IPS-NIHi7 (cell line): ENCODE measurements at regions not wholly inside any gene's neighbourhood (a gene's known extent, or its start where the extent isn't known, plus 50 kb on each side); places are given as distances from the start of the nearest gene placed in this dataset.
A peak's percentile ranks its signal among the peaks of the same experiment; 100 is the strongest.
"Not testable (repeated sequence)": the region's sequence is repeated elsewhere in the genome, so short reads cannot be mapped to it uniquely, and the experiment has no call there.

Experiments used
- DNase-seq: peaks from one replicate; pipeline ENCODE4 v3.0.0; 2012; ENCODE audit warnings: mixed read lengths; ENCODE audit errors: extremely low spot score

DNA sequence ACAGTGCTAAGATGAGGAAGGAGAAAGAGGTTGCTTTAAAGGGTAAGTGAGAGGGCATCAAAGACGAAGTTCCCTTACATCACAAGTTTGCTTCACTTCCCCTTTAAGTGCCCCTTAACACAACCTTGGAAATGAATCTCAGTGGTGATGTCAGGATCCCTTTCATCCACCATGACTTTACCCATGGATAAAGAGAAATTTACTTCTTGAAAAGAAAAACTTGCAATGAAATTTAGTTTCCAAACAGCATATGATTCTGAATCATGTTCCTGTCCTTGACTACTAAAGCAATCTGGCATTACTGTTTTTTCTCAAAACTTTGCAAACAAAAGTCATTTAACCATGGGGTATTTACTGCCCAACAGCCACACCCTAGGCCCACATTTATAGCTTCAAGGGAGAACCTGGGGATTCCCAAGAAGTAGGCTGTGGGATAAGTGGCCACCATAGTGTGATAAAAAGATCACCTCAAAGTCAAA, 135.9 kb downstream of the ITGB8 start:
- DNase-seq, result no peak

DNA sequence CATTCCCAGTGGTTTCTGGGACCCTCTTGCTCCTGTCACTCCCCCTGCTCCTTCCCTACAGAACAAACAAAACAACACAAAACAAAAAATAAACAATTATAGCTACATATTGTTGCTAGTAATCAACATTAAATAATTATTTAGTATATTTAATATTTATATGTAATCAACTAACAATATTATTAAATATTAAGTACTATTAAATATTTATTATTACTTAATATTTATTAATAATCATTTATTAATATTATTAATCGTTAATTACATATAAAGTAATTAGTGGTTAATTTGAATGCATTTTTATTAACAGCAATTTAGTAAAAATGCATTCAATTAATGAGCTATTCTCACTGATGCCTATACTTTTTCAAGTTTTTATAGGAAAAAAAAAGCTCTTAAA, 139.4 kb downstream of the ITGB8 start:
- no peak for DNase-seq

DNA sequence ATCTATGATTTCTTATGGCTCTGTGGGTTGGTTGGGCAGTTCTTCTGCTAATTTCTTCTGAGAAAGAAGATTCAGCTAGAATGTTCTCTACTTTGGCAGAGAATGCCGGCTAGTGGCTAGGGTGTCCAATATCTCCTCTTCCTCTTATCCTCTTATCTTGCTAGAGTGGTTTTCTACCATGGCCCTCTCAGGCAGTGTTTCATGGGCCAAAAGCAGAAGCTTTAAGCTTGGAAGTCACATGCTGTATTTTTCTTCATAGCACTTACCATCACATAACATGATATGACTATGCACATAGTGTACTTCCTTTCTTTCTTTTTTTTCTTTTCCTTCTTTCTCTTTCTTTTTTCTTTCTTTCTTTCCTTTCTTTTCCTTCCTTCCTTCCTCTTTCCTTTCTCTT, 140.0 kb downstream of the ITGB8 start:
- DNase-seq, result no peak

DNA sequence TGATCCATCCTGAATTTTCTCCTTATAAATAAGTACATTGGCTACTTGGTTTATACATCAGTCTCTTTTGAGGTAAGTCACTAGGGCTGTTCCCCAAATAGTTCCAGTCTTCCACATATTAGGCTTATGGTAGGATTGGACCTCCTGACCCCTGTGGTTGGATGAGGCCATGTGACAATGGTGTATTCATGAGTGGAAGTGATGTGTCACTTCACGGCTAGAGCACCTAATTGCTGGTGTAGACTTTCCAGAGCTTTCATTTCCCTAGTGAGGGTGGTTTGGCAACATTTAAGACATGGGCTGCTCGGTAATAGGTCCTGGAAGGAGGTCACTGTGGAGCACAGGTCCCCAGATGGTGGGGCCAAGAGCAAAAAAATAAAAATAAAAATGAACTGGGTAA, 141.2 kb upstream of the ABCB5 start:
- DNase-seq, result no peak

DNA sequence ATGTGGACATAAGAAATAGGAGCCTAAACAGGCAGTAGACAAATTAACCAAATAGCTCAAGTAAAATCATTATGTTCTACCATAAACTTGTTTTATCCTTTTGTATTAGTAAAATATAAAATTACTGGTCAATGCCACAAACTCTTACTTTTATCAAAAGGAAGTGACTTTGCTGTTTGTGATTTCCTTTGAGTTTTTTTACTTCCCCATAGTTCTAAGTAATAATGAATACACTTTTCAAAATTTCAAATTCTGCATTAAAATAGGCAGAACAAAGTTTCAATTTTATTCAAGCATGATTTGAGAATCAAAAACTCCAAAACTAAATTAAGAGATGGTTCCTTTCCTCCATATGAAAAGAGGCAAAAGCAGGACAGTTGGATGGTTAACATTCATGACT, 139.7 kb upstream of the ABCB5 start:
- no peak for DNase-seq

DNA sequence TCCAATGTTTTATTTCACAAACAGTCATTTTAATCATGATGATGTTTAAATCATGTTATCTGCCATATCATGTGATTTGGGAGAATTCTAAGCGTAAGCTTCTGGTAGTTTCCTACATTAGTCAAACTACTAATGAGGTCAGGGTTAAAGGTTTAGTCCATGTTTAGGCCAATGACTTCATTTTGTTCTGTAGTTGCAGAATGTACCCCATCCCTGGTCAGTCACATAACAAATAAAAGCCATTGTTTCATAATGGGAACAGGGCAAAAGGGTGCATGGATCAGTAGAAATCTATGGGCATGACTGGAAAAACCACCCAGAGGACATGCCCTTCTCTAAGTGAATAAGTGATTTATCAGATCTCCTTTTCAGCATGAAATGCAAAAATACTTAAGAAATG, 138.4 kb upstream of the ABCB5 start:
- no peak for DNase-seq

DNA sequence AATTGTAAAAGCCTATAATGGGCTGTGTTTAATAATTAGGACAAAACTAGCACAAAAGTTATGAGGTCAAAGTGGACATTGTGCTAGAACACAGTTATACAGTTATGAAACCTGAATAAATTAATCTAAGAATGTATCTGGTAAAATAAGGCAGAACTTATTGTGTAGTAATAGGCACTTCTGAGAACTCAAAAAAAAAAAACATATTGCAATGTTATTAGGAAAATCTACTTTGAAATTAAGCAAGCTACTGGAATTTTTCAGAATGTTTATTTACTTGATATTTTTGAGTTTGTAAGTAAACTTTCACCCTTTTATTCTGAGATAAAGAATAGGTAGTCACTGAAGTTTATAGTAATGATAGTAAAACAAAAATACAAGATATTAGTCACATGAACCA, 135.8 kb upstream of the ABCB5 start:
- DNase-seq, result no peak

DNA sequence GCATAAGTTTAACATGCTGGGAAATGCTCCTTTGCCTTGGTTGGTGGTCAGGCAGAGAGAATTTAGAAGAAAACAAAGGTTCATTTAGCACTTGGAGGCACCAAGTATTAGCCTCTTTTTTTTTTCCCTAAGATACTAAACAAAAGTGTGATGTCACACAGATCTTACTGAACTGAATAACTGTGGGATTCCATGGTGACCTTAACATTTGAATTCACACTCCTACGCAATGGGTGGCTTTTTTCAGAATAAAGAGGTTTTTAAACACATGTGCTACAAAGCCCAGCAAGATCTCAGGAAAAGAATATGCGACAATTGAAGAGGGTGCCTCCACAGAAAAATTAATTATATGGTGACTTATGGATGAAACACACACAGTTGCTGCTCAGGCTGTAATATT, 133.4 kb upstream of the ABCB5 start:
- no peak for DNase-seq

DNA sequence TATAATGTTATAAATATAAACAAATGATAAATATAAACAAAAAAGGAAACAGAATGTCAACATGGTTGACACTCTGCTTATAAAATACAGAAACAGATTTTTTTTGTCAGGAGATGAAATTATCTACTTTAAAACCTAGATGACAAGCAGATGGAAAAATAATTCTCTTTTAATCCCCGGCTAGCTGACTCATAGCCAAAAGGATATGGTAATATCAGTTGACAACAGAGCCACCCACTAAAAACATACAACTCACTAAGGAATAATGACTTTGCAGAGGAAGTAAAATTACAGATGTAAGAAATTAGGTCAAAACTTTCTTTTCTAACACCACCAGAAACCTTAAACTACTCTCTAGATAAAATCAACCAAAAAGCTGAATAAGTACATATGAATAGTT, 131.1 kb upstream of the ABCB5 start:
- no peak for DNase-seq

DNA sequence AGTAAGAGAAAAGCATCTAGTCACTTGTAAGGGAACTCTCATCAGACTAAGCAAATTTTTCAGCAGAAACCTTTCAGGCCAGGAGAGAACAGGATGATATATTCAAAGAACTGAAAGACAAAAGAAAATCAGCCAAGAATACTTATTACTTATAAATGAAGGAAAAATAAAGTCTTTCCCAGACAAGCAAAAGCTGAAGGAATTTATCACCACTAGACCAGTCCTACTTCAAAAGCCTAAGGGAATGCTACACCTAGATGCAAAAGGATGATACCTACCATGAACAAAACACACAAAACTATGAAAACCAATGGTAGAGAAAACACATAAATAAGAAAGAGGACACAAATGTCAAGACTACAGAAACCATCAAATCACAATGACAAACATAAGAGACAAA, 126.6 kb upstream of the ABCB5 start:
- no peak for DNase-seq

DNA sequence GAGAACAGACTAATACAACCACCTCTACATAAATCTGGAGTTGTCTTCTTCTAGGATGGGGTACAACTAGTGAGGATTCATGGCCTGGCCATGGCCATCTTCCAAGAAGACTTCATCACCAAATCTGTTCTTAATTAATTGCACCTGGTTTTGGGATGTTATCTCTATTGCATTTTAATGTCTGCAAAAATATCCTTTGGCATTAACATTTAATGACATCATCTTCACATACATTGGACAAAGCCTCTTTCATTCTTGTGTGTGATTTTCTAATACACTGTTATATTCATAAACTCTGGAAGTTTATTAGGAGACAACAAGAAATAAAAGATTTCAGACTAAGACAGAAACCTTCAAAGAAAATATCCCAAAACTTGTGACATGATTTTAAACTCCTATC, 124.2 kb upstream of the ABCB5 start:
- no peak for DNase-seq

DNA sequence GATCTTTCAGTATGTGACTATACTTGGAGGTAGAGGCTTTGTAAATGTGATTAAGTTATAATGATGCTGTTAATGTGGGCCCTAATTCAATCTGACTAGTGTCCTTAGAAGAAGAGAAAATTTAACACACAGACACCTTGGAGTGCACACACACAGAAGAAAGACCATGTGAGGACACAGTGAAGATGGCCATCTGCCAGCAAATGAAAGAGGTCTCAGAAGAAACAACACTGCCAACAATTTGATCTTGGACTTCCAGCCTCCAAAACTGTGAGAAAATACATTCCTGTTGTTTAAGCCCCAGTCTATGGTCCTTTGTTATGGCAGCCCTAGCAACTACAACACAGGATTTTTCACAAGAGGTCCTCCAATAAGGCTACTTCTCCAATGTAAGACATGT, 120.9 kb upstream of the ABCB5 start:
- DNase-seq, result no peak

DNA sequence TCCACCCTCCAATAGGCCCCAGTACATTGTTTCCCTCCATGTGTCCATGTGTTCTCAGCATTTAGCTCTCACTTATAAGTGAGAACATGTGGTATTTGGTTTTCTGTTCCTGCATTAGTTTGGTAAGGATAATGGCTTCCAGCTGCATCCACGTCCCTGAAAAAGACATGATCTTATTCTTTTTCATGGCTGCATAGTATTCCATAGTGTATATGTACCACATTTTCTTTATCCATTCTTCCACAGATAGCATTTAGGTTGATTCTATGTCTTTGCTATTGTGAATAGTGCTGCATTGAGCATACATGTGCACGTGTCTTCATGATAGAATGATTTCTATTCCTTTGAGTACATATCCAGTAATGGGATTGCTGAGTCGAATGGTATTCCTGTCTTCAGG, 114.0 kb upstream of the ABCB5 start:
- DNase-seq, result not testable (repeated sequence)

DNA sequence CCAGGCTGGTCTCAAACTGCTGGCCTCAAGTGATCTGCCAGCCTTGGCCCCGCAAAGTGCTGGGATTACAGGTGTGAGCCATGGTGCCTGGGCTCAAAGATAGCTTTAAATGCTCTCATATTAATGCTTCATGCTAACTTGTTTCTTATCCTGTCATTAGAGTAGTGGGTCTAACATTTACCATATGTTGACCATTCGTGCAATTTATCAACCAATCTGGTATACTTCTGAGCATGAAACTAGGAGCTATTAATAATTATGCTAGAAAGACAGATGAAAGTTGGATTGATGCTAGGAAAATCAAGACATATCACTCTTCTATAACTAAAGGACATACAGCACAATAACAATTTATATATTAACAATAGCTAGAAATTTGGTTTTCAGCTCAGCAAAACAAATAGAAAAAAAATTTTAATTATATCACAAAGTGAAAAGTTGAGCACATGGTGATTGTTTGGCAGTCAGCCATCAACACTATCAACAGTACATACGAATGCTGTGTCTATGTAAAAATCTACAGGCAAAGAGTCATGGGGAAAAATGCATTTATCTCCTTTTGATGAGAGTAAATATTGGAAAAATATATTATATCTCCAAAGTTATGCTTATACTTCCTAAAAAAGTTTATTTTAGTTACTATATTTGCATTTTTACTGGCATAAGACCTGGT, 112.1 kb upstream of the ABCB5 start:
- DNase-seq, result no peak

DNA sequence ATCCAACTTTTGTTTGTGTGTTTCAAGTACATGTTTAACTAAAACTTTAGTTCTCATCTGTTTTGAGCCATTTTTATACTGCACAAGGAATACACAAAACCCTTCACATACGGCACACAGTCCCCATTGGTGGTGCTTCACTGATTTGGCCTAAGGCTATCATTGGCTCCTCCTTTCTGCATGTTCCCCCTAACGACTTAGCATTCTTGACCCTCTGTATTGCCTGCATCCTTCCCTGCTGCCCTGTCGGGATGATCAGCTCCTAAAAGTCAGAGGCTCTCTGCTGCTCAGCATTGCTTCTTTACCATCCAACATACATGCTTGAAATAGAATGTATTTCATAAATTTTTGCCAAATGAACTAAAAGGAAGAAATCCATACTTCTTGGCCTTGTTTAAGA, 111.4 kb upstream of the ABCB5 start:
- peak; percentile 52 for DNase-seq

DNA sequence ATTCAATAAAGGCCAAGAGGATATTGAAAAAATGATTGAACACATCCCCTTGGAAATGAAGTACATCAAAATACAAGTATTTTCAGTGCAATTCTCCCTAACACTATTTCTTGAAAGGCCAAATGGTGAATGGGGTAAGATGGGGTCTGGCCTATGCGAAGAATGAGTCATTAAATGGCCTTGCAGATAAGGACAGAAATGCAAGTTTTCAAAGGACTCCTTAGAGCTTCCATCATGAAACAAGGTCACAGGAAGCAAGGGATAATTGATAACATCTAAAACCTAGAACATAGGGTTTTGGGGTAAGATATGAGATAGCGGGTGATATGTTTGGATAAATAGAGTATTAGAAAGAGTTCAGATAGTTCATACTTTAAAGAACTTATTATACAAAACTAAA, 109.3 kb upstream of the ABCB5 start:
- DNase-seq, result no peak

DNA sequence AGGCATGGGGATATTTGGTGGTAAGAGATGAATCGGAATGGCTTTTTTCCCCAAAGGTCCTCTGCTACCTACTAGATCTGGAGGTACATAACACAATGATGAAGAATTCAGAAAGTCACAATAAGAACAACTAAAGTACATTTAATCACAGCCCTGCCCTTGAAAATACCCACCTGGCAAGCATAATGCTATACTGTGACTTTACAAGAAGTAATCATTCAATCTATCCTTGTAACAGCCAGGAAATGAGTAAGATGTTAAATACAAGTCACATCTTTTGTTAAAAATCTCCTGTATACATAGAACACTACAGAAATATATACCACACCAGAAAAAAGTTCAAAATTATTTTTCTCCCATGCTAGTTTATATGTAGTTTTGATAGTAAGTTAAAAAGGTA, 108.3 kb upstream of the ABCB5 start:
- DNase-seq, result no peak

DNA sequence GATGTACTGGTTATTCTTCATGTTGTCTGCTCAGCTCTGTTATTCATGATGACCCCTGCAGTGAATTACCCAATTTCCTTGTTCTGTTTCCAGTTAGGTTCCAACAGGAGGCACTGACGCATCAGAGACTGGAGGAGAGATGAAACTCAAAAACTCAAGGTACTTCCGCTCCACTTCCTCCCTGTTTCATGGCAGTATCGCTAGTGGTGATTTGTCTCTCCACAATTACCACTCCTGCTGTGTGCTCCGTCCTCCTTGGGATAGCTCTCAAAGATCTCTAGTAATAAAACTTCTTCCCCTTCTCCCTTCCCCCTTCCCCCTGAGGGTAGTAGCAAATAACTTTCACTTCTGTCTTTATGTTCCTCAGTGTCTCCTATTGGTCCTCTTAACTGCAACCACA, 107.4 kb upstream of the ABCB5 start:
- DNase-seq, result peak; percentile 31

DNA sequence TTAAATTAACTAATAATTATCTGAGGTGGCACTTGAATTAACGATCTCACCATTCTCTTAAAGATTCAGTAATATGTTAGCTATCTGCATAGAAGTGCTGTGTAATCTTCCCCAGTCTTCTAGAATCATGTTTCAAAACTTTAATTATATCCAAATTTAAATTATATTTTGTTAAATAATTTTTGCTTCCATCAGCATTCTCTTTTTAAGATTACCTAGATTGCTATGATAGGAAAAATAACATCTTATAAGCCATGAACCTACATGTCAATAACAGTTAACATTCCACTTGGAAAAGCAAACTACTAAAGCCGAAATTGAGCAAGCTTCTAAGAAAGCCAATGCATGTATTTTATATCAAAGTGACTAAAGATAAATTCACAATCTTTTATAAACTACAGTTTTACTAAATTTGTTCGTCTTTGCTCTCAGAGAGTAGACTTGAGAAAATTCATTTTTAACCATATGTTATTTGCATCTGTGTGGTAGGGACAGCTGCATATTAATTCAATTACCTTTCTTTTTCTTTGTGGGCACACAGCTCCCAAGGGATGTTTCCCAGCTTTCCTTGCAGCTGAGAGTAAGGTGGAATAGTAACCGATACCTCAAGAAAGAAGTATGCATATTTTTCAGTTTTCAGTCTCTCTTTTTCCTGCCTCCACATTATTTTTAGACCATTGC, 105.4 kb upstream of the ABCB5 start:
- no peak for DNase-seq

DNA sequence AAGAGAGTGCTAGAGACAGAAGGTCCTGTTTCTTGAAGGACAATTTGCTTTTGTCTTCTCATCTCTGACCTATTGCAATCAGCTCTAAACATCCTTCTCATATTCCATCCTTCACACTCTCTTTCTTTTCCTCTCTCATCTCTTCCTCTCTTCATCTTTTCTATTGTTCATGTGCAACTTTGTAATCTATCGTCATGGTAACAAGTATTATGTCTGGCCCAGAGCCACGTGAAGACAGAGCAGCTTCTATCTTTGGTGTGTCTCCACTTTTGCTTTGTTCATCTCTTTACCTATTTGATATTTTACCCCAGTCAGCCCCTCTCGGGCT, 104.9 kb upstream of the ABCB5 start:
- no peak for DNase-seq

DNA sequence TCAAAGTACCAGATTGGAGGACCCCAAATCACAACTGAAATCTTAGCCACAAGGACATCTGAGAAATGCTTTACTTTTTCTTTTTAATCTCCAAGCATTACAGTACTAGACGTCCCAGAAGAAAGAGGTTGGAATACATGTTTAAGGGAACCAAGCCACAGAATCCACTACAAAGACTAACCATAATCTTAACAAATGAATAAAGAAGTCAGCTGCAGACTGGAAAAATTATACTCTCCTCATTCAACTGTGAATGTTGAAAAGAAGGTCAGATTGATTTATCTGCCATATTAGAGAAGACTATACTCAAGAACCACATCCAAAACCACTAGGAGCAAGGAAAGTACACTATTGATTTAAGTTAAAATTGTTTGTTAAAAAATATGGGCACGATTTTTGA, 102.1 kb upstream of the ABCB5 start:
- DNase-seq, result no peak

DNA sequence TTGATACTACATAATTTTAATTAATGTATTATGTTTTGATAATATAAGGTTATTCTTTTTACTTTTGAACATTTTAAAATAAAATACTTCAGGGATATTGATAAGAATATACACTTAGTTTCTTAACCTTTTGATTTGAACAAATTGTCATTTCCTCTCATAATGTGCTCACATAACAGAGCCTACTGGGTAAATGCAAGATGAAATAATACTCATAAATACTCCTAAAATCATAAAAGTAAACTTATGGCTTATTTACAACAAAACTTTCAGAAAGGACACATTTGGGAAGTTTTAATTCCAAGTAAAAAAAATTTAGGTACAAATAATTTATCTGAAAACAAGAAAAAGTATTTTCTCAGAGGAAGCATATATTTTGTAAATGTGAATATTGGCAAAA, 101.6 kb upstream of the ABCB5 start:
- DNase-seq, result no peak

DNA sequence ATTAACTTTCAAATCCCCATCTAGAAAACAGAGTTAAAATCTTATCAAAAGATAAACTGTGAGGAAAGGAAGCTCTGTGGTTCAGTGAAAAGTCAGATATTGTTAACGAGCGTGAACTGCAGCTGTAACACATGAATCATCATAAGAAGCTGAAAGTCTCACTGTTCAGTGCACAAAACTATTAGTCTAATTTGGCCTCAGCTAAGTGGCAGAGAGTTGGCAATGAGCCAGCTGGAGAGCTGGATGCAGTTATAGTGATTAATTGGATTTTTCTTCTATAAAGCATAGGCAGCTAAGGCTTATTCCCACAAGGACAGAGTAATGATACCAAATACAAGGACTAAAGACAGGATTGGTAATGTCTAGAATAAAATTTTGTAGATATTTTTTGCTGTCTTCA, 101.1 kb upstream of the ABCB5 start:
- DNase-seq, result no peak

DNA sequence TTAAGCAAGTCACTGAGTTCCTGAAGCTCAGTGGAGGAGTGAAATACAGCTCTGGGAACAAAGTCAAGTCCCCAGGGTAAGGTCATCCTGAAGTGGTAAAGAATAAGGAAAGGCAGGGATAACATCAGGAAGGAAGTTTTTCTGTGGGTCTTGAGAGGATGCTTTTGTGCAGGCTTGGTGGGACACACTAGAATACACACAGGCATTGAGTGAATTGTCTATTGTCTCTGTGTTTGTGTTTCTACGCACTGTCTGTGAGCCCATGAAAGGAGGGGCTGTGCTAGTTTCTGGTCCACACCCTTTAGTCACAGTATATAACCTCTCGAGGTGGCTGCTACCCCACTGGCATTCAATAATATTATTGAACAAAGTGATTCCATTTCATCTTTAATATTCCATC, 95.8 kb upstream of the ABCB5 start:
- no peak for DNase-seq
